ENCODE measurements at regions not wholly inside any gene's neighbourhood (a gene's known extent, or its start where the extent isn't known, plus 50 kb on each side); places are given as distances from the start of the nearest gene placed in this dataset.
"Not testable (repeated sequence)": the region's sequence is repeated elsewhere in the genome, so short reads cannot be mapped to it uniquely, and the experiment has no call there.

GRCh38 chr6:17012421-17013225 lies 89.2 kb upstream of the STMND1 start:
- DNase-seq, result no peak

- DNase-seq, result no peak
Observed at GRCh38 chr6:17011985-17012384, 89.9 kb upstream of the STMND1 start.

GRCh38 chr6:17007749-17008148 lies 94.1 kb upstream of the STMND1 start:
- no peak for DNase-seq

GRCh38 chr6:17006543-17006942 lies 95.3 kb upstream of the STMND1 start:
- no peak for DNase-seq

GRCh38 chr6:17004269-17004668 lies 97.6 kb upstream of the STMND1 start:
- no peak for DNase-seq

- no peak for DNase-seq
Observed at GRCh38 chr6:17002123-17002522, 99.7 kb upstream of the STMND1 start.

GRCh38 chr6:17001188-17001587 lies 100.7 kb upstream of the STMND1 start:
- no peak for DNase-seq

GRCh38 chr6:16999491-17000436 lies 102.1 kb upstream of the STMND1 start:
- no peak for DNase-seq

- no peak for DNase-seq
Observed at GRCh38 chr6:16998461-16998860, 103.4 kb upstream of the STMND1 start.

GRCh38 chr6:16995511-16996250 lies 106.2 kb upstream of the STMND1 start:
- DNase-seq, result no peak

- DNase-seq, result no peak
Observed at GRCh38 chr6:16993396-16993795, 108.5 kb upstream of the STMND1 start.

- no peak for DNase-seq
Observed at GRCh38 chr6:16991981-16992629, 109.7 kb upstream of the STMND1 start.

- not testable (repeated sequence) for DNase-seq
Observed at GRCh38 chr6:16989976-16990375, 111.9 kb upstream of the STMND1 start.

GRCh38 chr6:16989382-16989781 lies 112.5 kb upstream of the STMND1 start:
- DNase-seq, result no peak

- DNase-seq, result no peak
Observed at GRCh38 chr6:16987996-16988395, 113.9 kb upstream of the STMND1 start.

GRCh38 chr6:16985513-16986284 lies 116.2 kb upstream of the STMND1 start:
- DNase-seq, result no peak

GRCh38 chr6:16982807-16983206 lies 119.0 kb upstream of the STMND1 start:
- no peak for DNase-seq

GRCh38 chr6:16979677-16980370 lies 122.0 kb upstream of the STMND1 start:
- no peak for DNase-seq

GRCh38 chr6:16978686-16979085 lies 123.2 kb upstream of the STMND1 start:
- DNase-seq, result no peak

- no peak for DNase-seq
Observed at GRCh38 chr6:16976385-16977183, 125.3 kb upstream of the STMND1 start.
